Prostate gland (tissue), 2 donors: ENCODE measurements at regions not wholly inside any gene's neighbourhood (a gene's known extent, or its start where the extent isn't known, plus 50 kb on each side); places are given as distances from the start of the nearest gene placed in this dataset.

Experiments used
- DNase-seq: peaks from one replicate; pipeline ENCODE4 v3.0.0-alpha.2; 2019; ENCODE audit warnings: low spot score
- H3K27ac ChIP-seq, 2 donors: fragments of 200-600 bp; sonication (generic); 2 replicates each; pipeline ENCODE4 v1.5.1; 2017 to 2019
- H3K27me3 ChIP-seq: fragments of 200-600 bp; sonication (generic); replicated peaks from 2 replicates; pipeline ENCODE4 v1.5.1; 2019; ENCODE audit not compliant: insufficient read depth
- H3K36me3 ChIP-seq, 2 donors: fragments of 200-600 bp; sonication (generic); 1 replicate in 1 of 2; 2 replicates in 1 of 2; pipeline versions ENCODE4 v1.5.1 to v1.8.1; 2017 to 2019
- H3K4me1 ChIP-seq: fragments of 200-600 bp; sonication (generic); replicated peaks from 2 replicates; pipeline ENCODE4 v1.5.1; 2019
- H3K4me3 ChIP-seq, 2 donors: fragments of 200-600 bp; sonication (generic); 2 replicates each; pipeline ENCODE4 v1.5.1; 2017 to 2019
- H3K9me3 ChIP-seq: fragments of 200-600 bp; sonication (generic); 2 replicates; pipeline ENCODE4 v1.5.1; 2017
- POLR2A ChIP-seq: fragments of 450-650 bp; IDR thresholded peaks from one replicate; pipeline ENCODE4 v1.6.1; 2016; ENCODE audit warnings: antibody characterized with exemption, mild to moderate bottlenecking
- POLR2AphosphoS5 ChIP-seq: sonication (generic); formaldehyde crosslinking; IDR thresholded peaks from one replicate; pipeline ENCODE4 v1.6.1; 2017; ENCODE audit warnings: antibody characterized with exemption
- WGBS: methylation state at CpG from one replicate; pipeline ENCODE4 v1.1.5; 2018; 5-methylcytosine and 5-hydroxymethylcytosine counted together
- intact Hi-C: fragments of 100-400 bp; cut with DNase I; formaldehyde crosslinking; loops from one replicate; pipeline ENCODE4 v1.14.2; 2022
- TF ChIP-seq, protein P1 (sequence below), 4 experiments: fragments of 200-600 bp in 2 of 4; fragments of 450-650 bp in 2 of 4; sonication (generic) in 2 of 4; IDR thresholded peaks; 1 replicate in 3 of 4; 2 replicates in 1 of 4; pipeline ENCODE4 v1.5.1; 2016 to 2019; ENCODE audit warnings: antibody characterized with exemption in 4 of 4, mild to moderate bottlenecking in 2 of 4, moderate library complexity in 2 of 4

DNA sequence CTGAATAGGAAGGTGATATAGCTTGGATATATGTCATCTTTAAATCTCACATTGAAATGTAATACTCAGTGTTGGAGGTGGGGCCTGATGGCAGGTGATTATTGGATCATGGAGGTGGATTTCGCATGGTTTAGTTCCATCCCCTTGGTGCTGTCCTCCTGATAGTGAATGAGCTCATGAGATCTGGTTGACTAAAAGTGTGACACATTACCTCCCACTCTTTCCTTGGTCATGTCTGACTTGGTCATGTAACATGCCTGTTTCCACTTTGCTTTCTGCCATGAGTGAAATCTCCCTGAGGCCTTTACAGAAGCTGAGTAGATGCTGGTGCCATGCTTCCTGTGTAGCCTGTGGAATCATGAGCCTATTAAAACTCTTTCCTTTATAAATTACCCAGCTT lies 664.5 kb upstream of the NR5A2 start:
- Histone ChIP-seq H3K4me3 (no peak overlapping the region), H3K27ac (no peak overlapping the region), H3K4me1 (no peaks in the 10 kb centered on the region), H3K36me3 (no peaks in the 10 kb centered on the region), H3K9me3 (no peaks in the 10 kb centered on the region), H3K27me3 (no peaks in the 10 kb centered on the region)
- no peak for TF ChIP-seq POLR2AphosphoS5
- TF ChIP-seq, protein P1, sequence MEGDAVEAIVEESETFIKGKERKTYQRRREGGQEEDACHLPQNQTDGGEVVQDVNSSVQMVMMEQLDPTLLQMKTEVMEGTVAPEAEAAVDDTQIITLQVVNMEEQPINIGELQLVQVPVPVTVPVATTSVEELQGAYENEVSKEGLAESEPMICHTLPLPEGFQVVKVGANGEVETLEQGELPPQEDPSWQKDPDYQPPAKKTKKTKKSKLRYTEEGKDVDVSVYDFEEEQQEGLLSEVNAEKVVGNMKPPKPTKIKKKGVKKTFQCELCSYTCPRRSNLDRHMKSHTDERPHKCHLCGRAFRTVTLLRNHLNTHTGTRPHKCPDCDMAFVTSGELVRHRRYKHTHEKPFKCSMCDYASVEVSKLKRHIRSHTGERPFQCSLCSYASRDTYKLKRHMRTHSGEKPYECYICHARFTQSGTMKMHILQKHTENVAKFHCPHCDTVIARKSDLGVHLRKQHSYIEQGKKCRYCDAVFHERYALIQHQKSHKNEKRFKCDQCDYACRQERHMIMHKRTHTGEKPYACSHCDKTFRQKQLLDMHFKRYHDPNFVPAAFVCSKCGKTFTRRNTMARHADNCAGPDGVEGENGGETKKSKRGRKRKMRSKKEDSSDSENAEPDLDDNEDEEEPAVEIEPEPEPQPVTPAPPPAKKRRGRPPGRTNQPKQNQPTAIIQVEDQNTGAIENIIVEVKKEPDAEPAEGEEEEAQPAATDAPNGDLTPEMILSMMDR (IDR thresholded peaks at IDR 0.05) = no peak
- TF ChIP-seq POLR2A = no peak
- DNase-seq = no peak
- WGBS = 82% methylated on average over 1 of the region's 1 CpG
- intact Hi-C loops = no loop called here

GRCh38 chr1:199373139-199373538 lies 654.4 kb upstream of the NR5A2 start:
- Histone ChIP-seq H3K27me3 (no peaks in the 10 kb centered on the region), H3K36me3 (no peaks in the 10 kb centered on the region), H3K4me3 (no peak overlapping the region), H3K4me1 (no peaks in the 10 kb centered on the region), H3K27ac (no peak overlapping the region), H3K9me3 (no peaks in the 10 kb centered on the region)
- DNase-seq = no peak
- no peak for TF ChIP-seq POLR2AphosphoS5
- TF ChIP-seq, protein P1 (IDR thresholded peaks at IDR 0.05) = no peak
- no peak for TF ChIP-seq POLR2A
- WGBS = 31% methylated on average over 2 of the region's 2 CpGs
- intact Hi-C loops = no loop called here

GRCh38 chr1:199377211-199377610 lies 650.3 kb upstream of the NR5A2 start:
- no peaks in the 10 kb centered on the region for H3K27me3 ChIP-seq
- no peak overlapping the region for H3K27ac ChIP-seq
- no peaks in the 10 kb centered on the region for H3K36me3 ChIP-seq
- H3K4me1 ChIP-seq = no peaks in the 10 kb centered on the region
- TF ChIP-seq POLR2A (no peak), POLR2AphosphoS5 (no peak)
- TF ChIP-seq, protein P1 (IDR thresholded peaks at IDR 0.05) = no peak
- intact Hi-C loops = no loop called here
- H3K9me3 ChIP-seq = no peaks in the 10 kb centered on the region
- no peak overlapping the region for H3K4me3 ChIP-seq
- 89% methylated on average over 1 of the region's 1 CpG for WGBS
- DNase-seq = no peak

DNA sequence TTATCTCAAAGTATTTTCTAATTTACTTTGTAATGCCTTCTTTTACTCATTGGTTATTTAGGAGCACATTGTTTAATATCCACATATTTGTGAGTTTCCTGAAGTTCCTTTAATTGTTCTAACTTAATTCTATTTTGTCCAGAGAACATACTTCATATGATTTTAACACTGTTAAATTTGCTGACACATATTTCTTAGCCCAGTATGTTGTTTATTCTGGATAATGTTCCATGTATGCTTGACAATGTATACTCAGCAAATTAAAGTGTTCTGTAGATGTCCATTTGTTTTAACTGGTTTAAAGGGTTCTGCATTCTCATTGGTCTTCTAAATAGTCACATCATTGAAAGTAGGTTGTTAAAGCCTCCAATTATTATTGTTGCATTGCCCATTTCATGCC lies 643.7 kb upstream of the NR5A2 start:
- no peak for DNase-seq
- Histone ChIP-seq H3K36me3 (no peaks in the 10 kb centered on the region), H3K4me1 (no peaks in the 10 kb centered on the region), H3K9me3 (no peaks in the 10 kb centered on the region), H3K27ac (no peak overlapping the region), H3K4me3 (no peak overlapping the region), H3K27me3 (no peaks in the 10 kb centered on the region)
- intact Hi-C loops = no loop called here
- TF ChIP-seq POLR2A (no peak), POLR2AphosphoS5 (no peak)
- TF ChIP-seq, protein P1 (IDR thresholded peaks at IDR 0.05) = no peak

GRCh38 chr1:199394856-199395255 lies 632.7 kb upstream of the NR5A2 start:
- H3K27ac ChIP-seq = no peak overlapping the region
- no peaks in the 10 kb centered on the region for H3K36me3 ChIP-seq
- TF ChIP-seq POLR2AphosphoS5 = no peak
- H3K9me3 ChIP-seq = no peaks in the 10 kb centered on the region
- WGBS = 82% methylated on average over 3 of the region's 3 CpGs
- DNase-seq = no peak
- intact Hi-C loops = no loop called here
- H3K4me3 ChIP-seq = no peak overlapping the region
- H3K27me3 ChIP-seq = no peaks in the 10 kb centered on the region
- H3K4me1 ChIP-seq = no peaks in the 10 kb centered on the region
